Spleen (tissue), 7 donors: ENCODE measurements at regions not wholly inside any gene's neighbourhood (a gene's known extent, or its start where the extent isn't known, plus 50 kb on each side); places are given as distances from the start of the nearest gene placed in this dataset.

ENCODE experiments used
- CTCF ChIP-seq, 11 experiments: fragments of 200-600 bp in 7 of 11; fragments of 450-650 bp in 4 of 11; sonication (generic) in 4 of 11; IDR thresholded peaks in 8 of 11; conservative IDR thresholded peaks in 3 of 11; 1 replicate in 7 of 11; 2 replicates in 4 of 11; pipeline versions ENCODE4 v1.4.0 to v1.8.0; 2016 to 2021; ENCODE audit warnings: antibody characterized with exemption in 11 of 11, inconsistent platforms in 4 of 11, mild to moderate bottlenecking in 1 of 11
- POLR2A ChIP-seq, 3 donors: fragments of 450-650 bp; IDR thresholded peaks; one replicate each; pipeline ENCODE4 v1.5.1; 2017; ENCODE audit warnings: antibody characterized with exemption in 3 of 3, mild to moderate bottlenecking in 1 of 3
- POLR2AphosphoS5 ChIP-seq, 3 donors: sonication (generic); formaldehyde crosslinking; IDR thresholded peaks; one replicate each; pipeline ENCODE4 v1.5.1; 2017; ENCODE audit warnings: antibody characterized with exemption in 3 of 3
- donor health status: DM: no; HTN: no; CAD: no; lungs with moderate emphysema.
- donor health status: DM: no; HTN: no; CAD: no.
- donor health status: DM: no; HTN: no; CAD: no.

DNA sequence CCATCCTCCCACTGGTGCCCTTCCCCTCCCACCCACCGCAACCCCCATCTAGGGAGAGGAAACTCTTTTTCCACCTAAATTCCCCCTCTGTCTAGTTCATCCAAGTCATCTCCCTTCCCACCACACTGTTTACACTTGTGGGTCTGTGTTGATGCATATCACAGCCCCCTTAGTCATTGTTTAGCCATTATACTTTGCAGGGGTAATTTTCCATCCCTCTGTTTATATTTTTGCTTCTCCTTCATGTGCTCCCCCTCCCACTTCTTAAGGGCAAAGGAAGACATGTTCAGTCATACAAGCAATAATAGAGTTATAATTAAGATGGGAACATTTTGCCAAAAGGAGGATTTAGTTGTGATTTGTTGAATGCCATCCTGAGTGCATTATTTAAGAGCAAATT lies 187.8 kb upstream of the TNP1 start:
- TF ChIP-seq POLR2AphosphoS5 (IDR thresholded peaks at IDR 0.05) (no peak), CTCF (IDR thresholded peaks at IDR 0.05 in 8 of 11, conservative IDR thresholded peaks at IDR 0.05 in 3 of 11) (no peak), POLR2A (IDR thresholded peaks at IDR 0.05) (no peak)
